Lower leg skin (tissue), 4 donors: ENCODE measurements at regions not wholly inside any gene's neighbourhood (a gene's known extent, or its start where the extent isn't known, plus 50 kb on each side); places are given as distances from the start of the nearest gene placed in this dataset.

Source experiments
- DNase-seq, 2 donors: peaks; one replicate each; pipeline ENCODE4 v3.0.0-alpha.2; 2019; ENCODE audit warnings: low spot score in 2 of 2
- H3K4me3 ChIP-seq: fragments of 200-600 bp; sonication (generic); 2 replicates; pipeline ENCODE4 v1.5.1; 2017; ENCODE audit warnings: mild to moderate bottlenecking, low read depth; ENCODE audit not compliant: poor library complexity, severe bottlenecking
- CTCF ChIP-seq, 3 donors: fragments of 450-650 bp; IDR thresholded peaks; one replicate each; pipeline ENCODE4 v1.5.1; 2016; ENCODE audit warnings: antibody characterized with exemption in 3 of 3, mild to moderate bottlenecking in 3 of 3, moderate library complexity in 2 of 3
- POLR2A ChIP-seq, 2 donors: fragments of 450-650 bp; IDR thresholded peaks; one replicate each; pipeline ENCODE4 v1.6.1; 2016 to 2017; ENCODE audit warnings: antibody characterized with exemption in 2 of 2, mild to moderate bottlenecking in 1 of 2, moderate library complexity in 1 of 2
- WGBS, 2 donors: methylation state at CpG; one replicate each; pipeline ENCODE4 v1.1.5; 2018; 5-methylcytosine and 5-hydroxymethylcytosine counted together
- intact Hi-C: fragments of 100-400 bp; cut with DNase I; formaldehyde crosslinking; loops from one replicate; pipeline ENCODE4 v1.15.0; 2023; ENCODE audit warnings: low total_unique reads

- H3K4me3 ChIP-seq: no peak overlapping the region
- intact Hi-C loops: no loop called here
- WGBS, 2 donors: 70 to 80% methylated on average over 2 of the region's 2 CpGs
- DNase-seq: no peak
- TF ChIP-seq POLR2A (IDR thresholded peaks at IDR 0.05) (no peak), CTCF (IDR thresholded peaks at IDR 0.05) (no peak)
Measured at GRCh38 chr20:52515877-52516276, 324.3 kb upstream of the ZFP64 start.

GRCh38 chr20:52500157-52500556 is 308.6 kb upstream of the ZFP64 start:
- TF ChIP-seq CTCF (IDR thresholded peaks at IDR 0.05): no peak
- no peak for TF ChIP-seq POLR2A (IDR thresholded peaks at IDR 0.05)
- no peak for DNase-seq
- 49 to 58% methylated on average over 4 of the region's 4 CpGs for WGBS, 2 donors
- no peak overlapping the region for H3K4me3 ChIP-seq
- intact Hi-C loops: no loop called here

- intact Hi-C loops: no loop called here
- 86 to 94% methylated on average over 3 of the region's 3 CpGs for WGBS, 2 donors
Measured at GRCh38 chr20:52497731-52498130, 306.2 kb upstream of the ZFP64 start.

GRCh38 chr20:52496191-52496590 is 304.6 kb upstream of the ZFP64 start:
- intact Hi-C loops: no loop called here
- no peak for DNase-seq
- TF ChIP-seq CTCF (IDR thresholded peaks at IDR 0.05): no peak
- no peak for TF ChIP-seq POLR2A (IDR thresholded peaks at IDR 0.05)
- H3K4me3 ChIP-seq: no peak overlapping the region
- WGBS, 2 donors: 65 to 67% methylated on average over 3 of the region's 3 CpGs

More at GRCh38 chr20:52497731-52498130, 306.2 kb upstream of the ZFP64 start:
- no peak overlapping the region for H3K4me3 ChIP-seq
- DNase-seq: no peak
- TF ChIP-seq POLR2A (IDR thresholded peaks at IDR 0.05) (no peak), CTCF (IDR thresholded peaks at IDR 0.05) (no peak)

- TF ChIP-seq POLR2A (IDR thresholded peaks at IDR 0.05): no peak
- no peak for TF ChIP-seq CTCF (IDR thresholded peaks at IDR 0.05)
- no peak overlapping the region for H3K4me3 ChIP-seq
- WGBS, 2 donors: 19 to 22% methylated on average over 13 of the region's 13 CpGs
- intact Hi-C loops: no loop called here
- no peak for DNase-seq
Measured at GRCh38 chr20:52494244-52494643, 302.7 kb upstream of the ZFP64 start.

- TF ChIP-seq POLR2A (IDR thresholded peaks at IDR 0.05) (no peak), CTCF (IDR thresholded peaks at IDR 0.05) (no peak)
- WGBS, 2 donors: 2 to 9% methylated on average over 9 of the region's 9 CpGs
- DNase-seq: no peak
- intact Hi-C loops: no loop called here
- H3K4me3 ChIP-seq: no peak overlapping the region
Measured at GRCh38 chr20:52493171-52493721, 301.7 kb upstream of the ZFP64 start.
